ENCODE measurements at regions not wholly inside any gene's neighbourhood (a gene's known extent, or its start where the extent isn't known, plus 50 kb on each side); places are given as distances from the start of the nearest gene placed in this dataset.

GRCh38 chrX:43589735-43590134, 66.4 kb upstream of the MAOA start:
- H3K4me2 ChIP-seq (ENCODE audit: low read depth, low read length, poor library complexity, severe bottlenecking) = no peak overlapping the region
- no peaks in the 10 kb centered on the region for H3K27me3 ChIP-seq (ENCODE audit: insufficient read depth, low read length, poor library complexity, severe bottlenecking)
- no peaks in the 10 kb centered on the region for H3K9me3 ChIP-seq (ENCODE audit: insufficient read depth, low read depth, low read length)
- H3K79me2 ChIP-seq (ENCODE audit: insufficient read depth, low read length) = no peaks in the 10 kb centered on the region
- H2AFZ ChIP-seq (ENCODE audit: low read length) = no peak overlapping the region
- no peaks in the 10 kb centered on the region for H4K20me1 ChIP-seq (ENCODE audit: insufficient read depth, low read length, poor library complexity, severe bottlenecking)
- no peak overlapping the region for H3K4me3 ChIP-seq (ENCODE audit: low read length, poor library complexity, severe bottlenecking)
- H3K4me1 ChIP-seq (ENCODE audit: insufficient read depth, low read length, poor library complexity, severe bottlenecking) = no peaks in the 10 kb centered on the region
- TF ChIP-seq EZH2phosphoT487 (IDR thresholded peaks at IDR 0.05; ENCODE audit: borderline replicate concordance) = no peak
- TF ChIP-seq CTCF (conservative IDR thresholded peaks at IDR 0.05; ENCODE audit: low read length) = no peak
- H3K36me3 ChIP-seq (ENCODE audit: insufficient read depth, low read length) = no peaks in the 10 kb centered on the region
- H3F3A ChIP-seq (ENCODE audit: low read depth) = no peaks in the 10 kb centered on the region
- no peak overlapping the region for H3K9ac ChIP-seq (ENCODE audit: low read depth, low read length, poor library complexity, severe bottlenecking)
- no peaks in the 10 kb centered on the region for H3K9me2 ChIP-seq (replicated peaks; ENCODE audit: low read depth, low read length)

GRCh38 chrX:43590150-43590549, 65.9 kb upstream of the MAOA start:
- TF ChIP-seq EZH2phosphoT487 (IDR thresholded peaks at IDR 0.05; ENCODE audit: borderline replicate concordance) (no peak), CTCF (conservative IDR thresholded peaks at IDR 0.05; ENCODE audit: low read length) (no peak)
- no peak overlapping the region for H3K4me2 ChIP-seq (ENCODE audit: low read depth, low read length, poor library complexity, severe bottlenecking)
- H4K20me1 ChIP-seq (ENCODE audit: insufficient read depth, low read length, poor library complexity, severe bottlenecking) = no peaks in the 10 kb centered on the region
- no peaks in the 10 kb centered on the region for H3F3A ChIP-seq (ENCODE audit: low read depth)
- H3K4me3 ChIP-seq (ENCODE audit: low read length, poor library complexity, severe bottlenecking) = no peak overlapping the region
- no peaks in the 10 kb centered on the region for H3K79me2 ChIP-seq (ENCODE audit: insufficient read depth, low read length)
- H3K9ac ChIP-seq (ENCODE audit: low read depth, low read length, poor library complexity, severe bottlenecking) = no peak overlapping the region
- H3K9me2 ChIP-seq (replicated peaks; ENCODE audit: low read depth, low read length) = no peaks in the 10 kb centered on the region
- no peak overlapping the region for H2AFZ ChIP-seq (ENCODE audit: low read length)
- H3K27me3 ChIP-seq (ENCODE audit: insufficient read depth, low read length, poor library complexity, severe bottlenecking) = no peaks in the 10 kb centered on the region
- no peaks in the 10 kb centered on the region for H3K36me3 ChIP-seq (ENCODE audit: insufficient read depth, low read length)
- H3K9me3 ChIP-seq (ENCODE audit: insufficient read depth, low read depth, low read length) = no peaks in the 10 kb centered on the region
- no peaks in the 10 kb centered on the region for H3K4me1 ChIP-seq (ENCODE audit: insufficient read depth, low read length, poor library complexity, severe bottlenecking)

- Histone ChIP-seq H3K9ac (ENCODE audit: low read depth, low read length, poor library complexity, severe bottlenecking) (no peak overlapping the region), H3K4me3 (ENCODE audit: low read length, poor library complexity, severe bottlenecking) (no peak overlapping the region), H3K36me3 (ENCODE audit: insufficient read depth, low read length) (no peaks in the 10 kb centered on the region), H3K4me2 (ENCODE audit: low read depth, low read length, poor library complexity, severe bottlenecking) (no peak overlapping the region), H3K9me2 (replicated peaks; ENCODE audit: low read depth, low read length) (no peaks in the 10 kb centered on the region), H3K27me3 (ENCODE audit: insufficient read depth, low read length, poor library complexity, severe bottlenecking) (no peaks in the 10 kb centered on the region), H3F3A (ENCODE audit: low read depth) (no peaks in the 10 kb centered on the region), H2AFZ (ENCODE audit: low read length) (no peak overlapping the region), H3K9me3 (ENCODE audit: insufficient read depth, low read depth, low read length) (no peaks in the 10 kb centered on the region), H3K4me1 (ENCODE audit: insufficient read depth, low read length, poor library complexity, severe bottlenecking) (no peaks in the 10 kb centered on the region), H3K79me2 (ENCODE audit: insufficient read depth, low read length) (no peaks in the 10 kb centered on the region), H4K20me1 (ENCODE audit: insufficient read depth, low read length, poor library complexity, severe bottlenecking) (no peaks in the 10 kb centered on the region)
- TF ChIP-seq EZH2phosphoT487 (IDR thresholded peaks at IDR 0.05; ENCODE audit: borderline replicate concordance) (no peak), CTCF (conservative IDR thresholded peaks at IDR 0.05; ENCODE audit: low read length) (no peak)
Observed at GRCh38 chrX:43592597-43592996, 63.5 kb upstream of the MAOA start.
